ENCODE measurements at regions not wholly inside any gene's neighbourhood (a gene's known extent, or its start where the extent isn't known, plus 50 kb on each side); places are given as distances from the start of the nearest gene placed in this dataset.

DNA sequence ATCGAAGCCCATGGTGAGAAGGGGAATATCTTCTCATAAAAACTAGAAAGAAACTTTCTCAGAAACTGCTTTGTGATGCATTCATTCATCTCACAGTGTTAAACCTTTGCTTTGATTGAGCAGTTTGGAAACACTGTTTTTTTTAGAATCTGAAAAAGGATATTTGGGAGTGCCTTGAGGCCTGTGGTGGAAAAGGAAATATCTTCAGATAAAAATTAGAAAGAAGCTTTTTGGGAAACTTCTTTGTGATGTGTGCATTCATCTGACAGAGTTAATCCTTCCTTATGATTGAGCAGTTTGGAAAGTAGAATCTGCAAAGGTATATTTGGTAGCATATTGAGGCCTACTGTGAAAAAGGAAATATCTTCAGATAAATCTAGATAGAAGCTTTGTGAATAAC is 1594.9 kb downstream of the UQCRFS1 start:
- no peaks in the 10 kb centered on the region for H3K27me3 ChIP-seq (ENCODE audit: insufficient read depth, poor library complexity, severe bottlenecking)
- TF ChIP-seq SPI1 (IDR thresholded peaks at IDR 0.05; ENCODE audit: borderline replicate concordance, low read depth), result no peak
- TF ChIP-seq, protein P1, sequence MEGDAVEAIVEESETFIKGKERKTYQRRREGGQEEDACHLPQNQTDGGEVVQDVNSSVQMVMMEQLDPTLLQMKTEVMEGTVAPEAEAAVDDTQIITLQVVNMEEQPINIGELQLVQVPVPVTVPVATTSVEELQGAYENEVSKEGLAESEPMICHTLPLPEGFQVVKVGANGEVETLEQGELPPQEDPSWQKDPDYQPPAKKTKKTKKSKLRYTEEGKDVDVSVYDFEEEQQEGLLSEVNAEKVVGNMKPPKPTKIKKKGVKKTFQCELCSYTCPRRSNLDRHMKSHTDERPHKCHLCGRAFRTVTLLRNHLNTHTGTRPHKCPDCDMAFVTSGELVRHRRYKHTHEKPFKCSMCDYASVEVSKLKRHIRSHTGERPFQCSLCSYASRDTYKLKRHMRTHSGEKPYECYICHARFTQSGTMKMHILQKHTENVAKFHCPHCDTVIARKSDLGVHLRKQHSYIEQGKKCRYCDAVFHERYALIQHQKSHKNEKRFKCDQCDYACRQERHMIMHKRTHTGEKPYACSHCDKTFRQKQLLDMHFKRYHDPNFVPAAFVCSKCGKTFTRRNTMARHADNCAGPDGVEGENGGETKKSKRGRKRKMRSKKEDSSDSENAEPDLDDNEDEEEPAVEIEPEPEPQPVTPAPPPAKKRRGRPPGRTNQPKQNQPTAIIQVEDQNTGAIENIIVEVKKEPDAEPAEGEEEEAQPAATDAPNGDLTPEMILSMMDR (IDR thresholded peaks at IDR 0.05; ENCODE audit: insufficient read depth, low read length), result no peak
- TF ChIP-seq GABPA (IDR thresholded peaks at IDR 0.05; ENCODE audit: low read depth), result no peak
- TF ChIP-seq POLR2AphosphoS5 (IDR thresholded peaks at IDR 0.05; ENCODE audit: low read depth), result no peak
- TF ChIP-seq, protein P2, sequence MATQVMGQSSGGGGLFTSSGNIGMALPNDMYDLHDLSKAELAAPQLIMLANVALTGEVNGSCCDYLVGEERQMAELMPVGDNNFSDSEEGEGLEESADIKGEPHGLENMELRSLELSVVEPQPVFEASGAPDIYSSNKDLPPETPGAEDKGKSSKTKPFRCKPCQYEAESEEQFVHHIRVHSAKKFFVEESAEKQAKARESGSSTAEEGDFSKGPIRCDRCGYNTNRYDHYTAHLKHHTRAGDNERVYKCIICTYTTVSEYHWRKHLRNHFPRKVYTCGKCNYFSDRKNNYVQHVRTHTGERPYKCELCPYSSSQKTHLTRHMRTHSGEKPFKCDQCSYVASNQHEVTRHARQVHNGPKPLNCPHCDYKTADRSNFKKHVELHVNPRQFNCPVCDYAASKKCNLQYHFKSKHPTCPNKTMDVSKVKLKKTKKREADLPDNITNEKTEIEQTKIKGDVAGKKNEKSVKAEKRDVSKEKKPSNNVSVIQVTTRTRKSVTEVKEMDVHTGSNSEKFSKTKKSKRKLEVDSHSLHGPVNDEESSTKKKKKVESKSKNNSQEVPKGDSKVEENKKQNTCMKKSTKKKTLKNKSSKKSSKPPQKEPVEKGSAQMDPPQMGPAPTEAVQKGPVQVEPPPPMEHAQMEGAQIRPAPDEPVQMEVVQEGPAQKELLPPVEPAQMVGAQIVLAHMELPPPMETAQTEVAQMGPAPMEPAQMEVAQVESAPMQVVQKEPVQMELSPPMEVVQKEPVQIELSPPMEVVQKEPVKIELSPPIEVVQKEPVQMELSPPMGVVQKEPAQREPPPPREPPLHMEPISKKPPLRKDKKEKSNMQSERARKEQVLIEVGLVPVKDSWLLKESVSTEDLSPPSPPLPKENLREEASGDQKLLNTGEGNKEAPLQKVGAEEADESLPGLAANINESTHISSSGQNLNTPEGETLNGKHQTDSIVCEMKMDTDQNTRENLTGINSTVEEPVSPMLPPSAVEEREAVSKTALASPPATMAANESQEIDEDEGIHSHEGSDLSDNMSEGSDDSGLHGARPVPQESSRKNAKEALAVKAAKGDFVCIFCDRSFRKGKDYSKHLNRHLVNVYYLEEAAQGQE (IDR thresholded peaks at IDR 0.05; ENCODE audit: insufficient replicate concordance, low read depth), result no peak
- H3K27ac ChIP-seq (replicated peaks), result no peak overlapping the region
- no peak overlapping the region for H3K4me3 ChIP-seq (replicated peaks; ENCODE audit: insufficient read depth, low read length)
- no peak for DNase-seq (ENCODE audit: low read depth in 1 of 2, low spot score in 1 of 2)

DNA sequence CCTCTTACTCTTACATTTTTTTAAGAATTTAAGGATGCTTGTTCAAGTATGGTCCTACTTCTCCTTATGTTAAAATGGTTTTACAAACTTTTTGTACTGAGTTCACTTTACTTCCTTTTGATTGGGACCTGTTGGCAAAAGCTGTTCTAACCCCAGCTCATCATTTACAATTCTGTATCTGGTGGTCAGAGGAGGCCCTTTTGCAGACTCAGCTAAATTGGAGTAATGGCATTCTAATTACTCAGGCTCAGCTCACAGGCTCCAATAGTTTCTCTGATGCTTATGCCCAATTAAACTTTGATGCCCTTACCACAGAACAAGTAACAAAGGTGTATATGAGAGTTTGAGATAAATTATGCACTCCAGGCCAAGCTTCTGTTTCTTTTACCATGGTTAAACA is 1632.0 kb downstream of the UQCRFS1 start:
- no peak overlapping the region for H3K27ac ChIP-seq (replicated peaks)
- H3K27me3 ChIP-seq (ENCODE audit: insufficient read depth, poor library complexity, severe bottlenecking), result no peaks in the 10 kb centered on the region
- no peak overlapping the region for H3K4me3 ChIP-seq (replicated peaks; ENCODE audit: insufficient read depth, low read length)
- TF ChIP-seq, protein P1 (IDR thresholded peaks at IDR 0.05; ENCODE audit: insufficient read depth, low read length), result no peak
- TF ChIP-seq, protein P2 (IDR thresholded peaks at IDR 0.05; ENCODE audit: insufficient replicate concordance, low read depth), result no peak
- TF ChIP-seq SPI1 (IDR thresholded peaks at IDR 0.05; ENCODE audit: borderline replicate concordance, low read depth) (no peak), GABPA (IDR thresholded peaks at IDR 0.05; ENCODE audit: low read depth) (no peak)
- no peak for DNase-seq (ENCODE audit: low read depth in 1 of 2, low spot score in 1 of 2)
